ENCODE measurements at regions not wholly inside any gene's neighbourhood (a gene's known extent, or its start where the extent isn't known, plus 50 kb on each side); places are given as distances from the start of the nearest gene placed in this dataset.

DNA sequence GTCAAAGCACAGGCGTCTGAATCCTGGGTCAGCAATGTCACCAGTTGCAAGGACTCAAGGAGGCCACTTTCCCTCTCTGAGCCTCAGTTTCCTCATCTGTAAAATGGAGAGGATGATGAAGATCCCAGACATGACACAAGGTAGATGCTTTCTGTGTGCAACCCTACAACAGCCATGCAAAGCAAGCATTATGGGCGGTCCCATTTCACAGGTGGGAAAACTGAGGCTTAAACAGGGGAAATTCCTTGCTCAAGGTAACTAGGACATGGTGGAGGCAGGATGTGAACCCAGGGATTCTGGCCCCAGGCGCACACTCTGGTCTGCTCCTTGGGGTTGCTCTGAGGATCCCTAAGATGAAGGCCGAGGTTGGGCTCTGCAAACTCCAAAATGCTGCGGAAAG lies 311.0 kb downstream of the PTPRU start:
- TF ChIP-seq, protein P1, sequence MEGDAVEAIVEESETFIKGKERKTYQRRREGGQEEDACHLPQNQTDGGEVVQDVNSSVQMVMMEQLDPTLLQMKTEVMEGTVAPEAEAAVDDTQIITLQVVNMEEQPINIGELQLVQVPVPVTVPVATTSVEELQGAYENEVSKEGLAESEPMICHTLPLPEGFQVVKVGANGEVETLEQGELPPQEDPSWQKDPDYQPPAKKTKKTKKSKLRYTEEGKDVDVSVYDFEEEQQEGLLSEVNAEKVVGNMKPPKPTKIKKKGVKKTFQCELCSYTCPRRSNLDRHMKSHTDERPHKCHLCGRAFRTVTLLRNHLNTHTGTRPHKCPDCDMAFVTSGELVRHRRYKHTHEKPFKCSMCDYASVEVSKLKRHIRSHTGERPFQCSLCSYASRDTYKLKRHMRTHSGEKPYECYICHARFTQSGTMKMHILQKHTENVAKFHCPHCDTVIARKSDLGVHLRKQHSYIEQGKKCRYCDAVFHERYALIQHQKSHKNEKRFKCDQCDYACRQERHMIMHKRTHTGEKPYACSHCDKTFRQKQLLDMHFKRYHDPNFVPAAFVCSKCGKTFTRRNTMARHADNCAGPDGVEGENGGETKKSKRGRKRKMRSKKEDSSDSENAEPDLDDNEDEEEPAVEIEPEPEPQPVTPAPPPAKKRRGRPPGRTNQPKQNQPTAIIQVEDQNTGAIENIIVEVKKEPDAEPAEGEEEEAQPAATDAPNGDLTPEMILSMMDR (IDR thresholded peaks at IDR 0.05) = no peak
- TF ChIP-seq POLR2A (IDR thresholded peaks at IDR 0.05) = no peak

All from thyroid gland (tissue), 4 donors.